GM12878 (cell line): ENCODE measurements at regions not wholly inside any gene's neighbourhood (a gene's known extent, or its start where the extent isn't known, plus 50 kb on each side); places are given as distances from the start of the nearest gene placed in this dataset.

Source experiments
- ATAC-seq: fragments of 200-7000 bp; cut with Tn5 transposase; 3 replicates; pipeline ENCODE4 v1.9.1; 2020; ENCODE audit warnings: mild to moderate bottlenecking, moderate library complexity
- BruUV-seq: library from RNA; stranded (reverse); fragments of 400-500 nt; replicated peaks from 2 replicates; lab custom pipeline; 2021; lab: Mats Ljungman, UMichigan
- CTCF ChIA-PET: fragments of 300-600 bp; sonication (Branson Sonifier 250); formaldehyde crosslinking; extraction: SDS; loops from one replicate; lab custom pipeline; 2021; ENCODE audit warnings: inconsistent platforms; lab: Yijun Ruan, JAX
- POLR2A ChIA-PET: fragments of 350-600 bp; formaldehyde crosslinking; extraction: SDS; loops from one replicate; lab custom pipeline; 2021; ENCODE audit warnings: inconsistent platforms; lab: Charles Lee
- RAD21 ChIA-PET: fragments of 300-600 bp; sonication (Branson Sonifier 250); formaldehyde crosslinking; loops from one replicate; lab custom pipeline; 2023; ENCODE audit warnings: antibody characterized with exemption; ENCODE audit not compliant: unreplicated experiment; lab: Charles Lee
- SMC1A ChIA-PET: fragments of 300-600 bp; sonication (Branson Sonifier 250); formaldehyde crosslinking; loops from one replicate; lab custom pipeline; 2023; ENCODE audit not compliant: unreplicated experiment, uncharacterized antibody; lab: Charles Lee
- DNase-seq: peaks from one replicate; pipeline ENCODE4 v3.0.0-alpha.2; 2011; ENCODE audit warnings: low read depth, low spot score
- FAIRE-seq: peaks from 3 replicates; lab custom pipeline; 2011; peaks lifted over from hg19 to GRCh38; lab: Jason Lieb, UNC
- H2AFZ ChIP-seq: 2 replicates; pipeline ENCODE4 v1.6.0; 2011; ENCODE audit warnings: low read depth, low read length, control low read depth; ENCODE audit not compliant: control insufficient read depth
- H3K27ac ChIP-seq: 2 replicates; pipeline ENCODE4 v1.5.1; 2011; ENCODE audit warnings: control low read depth; ENCODE audit not compliant: control insufficient read depth, insufficient read depth
- H3K27me3 ChIP-seq, 2 experiments: replicated peaks in 1 of 2; 2 replicates each; pipeline versions ENCODE4 v1.6.0 to v1.6.1; 2011; ENCODE audit warnings: low read length in 1 of 2; ENCODE audit not compliant: control insufficient read depth in 2 of 2, insufficient read depth in 2 of 2
- H3K36me3 ChIP-seq, 2 experiments: 2 replicates each; pipeline ENCODE4 v1.5.1; 2011; ENCODE audit warnings: low read length in 1 of 2; ENCODE audit not compliant: control insufficient read depth in 2 of 2, insufficient read depth in 2 of 2
- H3K4me1 ChIP-seq: 2 replicates; pipeline ENCODE4 v1.6.1; 2011; ENCODE audit warnings: mild to moderate bottlenecking, low read length, moderate library complexity, mixed read lengths; ENCODE audit not compliant: control insufficient read depth, insufficient read depth
- H3K4me2 ChIP-seq: 2 replicates; pipeline ENCODE4 v1.6.0; 2011; ENCODE audit warnings: control low read depth; ENCODE audit not compliant: control insufficient read depth, insufficient read depth
- H3K4me3 ChIP-seq: fragments of 200-600 bp; sonication (generic); 2 replicates; pipeline ENCODE4 v1.5.1; 2016
- H3K79me2 ChIP-seq: 2 replicates; pipeline ENCODE4 v1.6.0; 2011; ENCODE audit warnings: low read length; ENCODE audit not compliant: control insufficient read depth, insufficient read depth
- H3K9ac ChIP-seq: 2 replicates; pipeline ENCODE4 v1.8.0; 2011; ENCODE audit warnings: low read length, control low read depth, mixed read lengths; ENCODE audit not compliant: control insufficient read depth, insufficient read depth
- H3K9me3 ChIP-seq: replicated peaks from 3 replicates; pipeline ENCODE4 v1.5.1; 2011; ENCODE audit warnings: mild to moderate bottlenecking, low read length; ENCODE audit not compliant: control insufficient read depth, insufficient read depth
- H4K20me1 ChIP-seq: 2 replicates; pipeline ENCODE4 v1.6.0; 2011; ENCODE audit not compliant: control insufficient read depth, insufficient read depth
- IRF4 ChIP-seq: IDR thresholded peaks from 2 replicates; pipeline ENCODE4 v1.6.1; 2011; ENCODE audit warnings: low read depth, low read length
- NRF1 ChIP-seq: conservative IDR thresholded peaks from 2 replicates; pipeline ENCODE4 v1.6.1; 2011; ENCODE audit warnings: mild to moderate bottlenecking, low read depth, low read length, improper control_type of control experiment
- POLR2AphosphoS2 ChIP-seq: IDR thresholded peaks from 2 replicates; pipeline ENCODE4 v1.6.1; 2011; ENCODE audit warnings: low read depth, mild to moderate bottlenecking, low read length, improper control_type of control experiment, moderate library complexity
- ZNF622 ChIP-seq: fragments of 450-650 bp; IDR thresholded peaks from 2 replicates; pipeline ENCODE4 v1.6.1; 2017; ENCODE audit warnings: mild to moderate bottlenecking, inconsistent platforms
- WGBS: methylation state at CpG from one replicate; pipeline ENCODE4 v1.1.6; 2016; ENCODE audit warnings: low lambda C conversion rate; ENCODE audit not compliant: insufficient replicate concordance, insufficient coverage; ENCODE audit errors: missing lambda C conversion rate; 5-methylcytosine and 5-hydroxymethylcytosine counted together
- in situ Hi-C: fragments of 300-500 bp; cut with MboI; formaldehyde crosslinking; loops from 9 replicates; pipeline ENCODE4 v1.14.3; 2018; ENCODE audit warnings: mixed read lengths
- intact Hi-C: fragments of 100-400 bp; cut with micrococcal nuclease; formaldehyde crosslinking; loops from one replicate; pipeline ENCODE4 v1.14.2; 2022; ENCODE audit not compliant: unreplicated experiment
- TF ChIP-seq, protein P1 (sequence below): fragments of 450-650 bp; IDR thresholded peaks from 2 replicates; pipeline ENCODE4 v1.6.1; 2014; ENCODE audit warnings: mild to moderate bottlenecking
- TF ChIP-seq, protein P2 (sequence below): IDR thresholded peaks from 2 replicates; pipeline ENCODE4 v1.6.1; 2012; ENCODE audit warnings: low read depth, low read length, improper control_type of control experiment
- TF ChIP-seq, protein P3 (sequence below): IDR thresholded peaks from 2 replicates; pipeline ENCODE4 v1.6.1; 2011; ENCODE audit warnings: low read depth, low read length, improper control_type of control experiment, borderline replicate concordance

GRCh38 chr6:150307520-150307919, 61.3 kb upstream of the IYD start:
- Histone ChIP-seq H3K9me3 (no peaks in the 10 kb centered on the region), H4K20me1 (no peaks in the 10 kb centered on the region), H3K4me1 (no peaks in the 10 kb centered on the region), H3K9ac (no peak overlapping the region), H3K27me3 (no peaks in the 10 kb centered on the region), H3K27ac (no peak overlapping the region), H3K79me2 (no peaks in the 10 kb centered on the region), H3K4me3 (no peak overlapping the region), H2AFZ (no peak overlapping the region), H3K4me2 (no peak overlapping the region), H3K36me3 (no peaks in the 10 kb centered on the region)
- BruUV-seq, result no TSS peak
- FAIRE-seq (no peak), DNase-seq (no peak), ATAC-seq (no peak)
- no peak for TF ChIP-seq POLR2AphosphoS2
- no peak for TF ChIP-seq NRF1
- TF ChIP-seq, protein P1, sequence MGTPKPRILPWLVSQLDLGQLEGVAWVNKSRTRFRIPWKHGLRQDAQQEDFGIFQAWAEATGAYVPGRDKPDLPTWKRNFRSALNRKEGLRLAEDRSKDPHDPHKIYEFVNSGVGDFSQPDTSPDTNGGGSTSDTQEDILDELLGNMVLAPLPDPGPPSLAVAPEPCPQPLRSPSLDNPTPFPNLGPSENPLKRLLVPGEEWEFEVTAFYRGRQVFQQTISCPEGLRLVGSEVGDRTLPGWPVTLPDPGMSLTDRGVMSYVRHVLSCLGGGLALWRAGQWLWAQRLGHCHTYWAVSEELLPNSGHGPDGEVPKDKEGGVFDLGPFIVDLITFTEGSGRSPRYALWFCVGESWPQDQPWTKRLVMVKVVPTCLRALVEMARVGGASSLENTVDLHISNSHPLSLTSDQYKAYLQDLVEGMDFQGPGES, result no peak
- TF ChIP-seq, protein P2, sequence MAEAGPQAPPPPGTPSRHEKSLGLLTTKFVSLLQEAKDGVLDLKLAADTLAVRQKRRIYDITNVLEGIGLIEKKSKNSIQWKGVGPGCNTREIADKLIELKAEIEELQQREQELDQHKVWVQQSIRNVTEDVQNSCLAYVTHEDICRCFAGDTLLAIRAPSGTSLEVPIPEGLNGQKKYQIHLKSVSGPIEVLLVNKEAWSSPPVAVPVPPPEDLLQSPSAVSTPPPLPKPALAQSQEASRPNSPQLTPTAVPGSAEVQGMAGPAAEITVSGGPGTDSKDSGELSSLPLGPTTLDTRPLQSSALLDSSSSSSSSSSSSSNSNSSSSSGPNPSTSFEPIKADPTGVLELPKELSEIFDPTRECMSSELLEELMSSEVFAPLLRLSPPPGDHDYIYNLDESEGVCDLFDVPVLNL, result no peak
- TF ChIP-seq, protein P3, sequence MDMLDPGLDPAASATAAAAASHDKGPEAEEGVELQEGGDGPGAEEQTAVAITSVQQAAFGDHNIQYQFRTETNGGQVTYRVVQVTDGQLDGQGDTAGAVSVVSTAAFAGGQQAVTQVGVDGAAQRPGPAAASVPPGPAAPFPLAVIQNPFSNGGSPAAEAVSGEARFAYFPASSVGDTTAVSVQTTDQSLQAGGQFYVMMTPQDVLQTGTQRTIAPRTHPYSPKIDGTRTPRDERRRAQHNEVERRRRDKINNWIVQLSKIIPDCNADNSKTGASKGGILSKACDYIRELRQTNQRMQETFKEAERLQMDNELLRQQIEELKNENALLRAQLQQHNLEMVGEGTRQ, result no peak
- TF ChIP-seq ZNF622, result no peak
- TF ChIP-seq IRF4, result no peak
- CTCF ChIA-PET, result interaction anchor here (1.4 kb wide), 1 partner anchor 236 kb away, joined by 4 read pairs; no protein-coding TSS in a partner anchor
- WGBS, result 9% methylated on average over 3 of the region's 3 CpGs
- intact Hi-C loops, result no loop called here
- SMC1A ChIA-PET, result interaction anchor here (0.8 to 1.4 kb wide), 2 partner anchors 37 to 75 kb away, joined by 3 read pairs; no protein-coding TSS in a partner anchor
- RAD21 ChIA-PET, result no interaction called here
- POLR2A ChIA-PET, result no interaction called here
- in situ Hi-C loops, result no loop called here
